GM12878 (cell line): ENCODE measurements at regions not wholly inside any gene's neighbourhood (a gene's known extent, or its start where the extent isn't known, plus 50 kb on each side); places are given as distances from the start of the nearest gene placed in this dataset.

ENCODE experiments used
- ATAC-seq: fragments of 200-7000 bp; cut with Tn5 transposase; 3 replicates; pipeline ENCODE4 v1.9.1; 2020; ENCODE audit warnings: mild to moderate bottlenecking, moderate library complexity
- BruUV-seq: library from RNA; stranded (reverse); fragments of 400-500 nt; replicated peaks from 2 replicates; lab custom pipeline; 2021; lab: Mats Ljungman, UMichigan
- CTCF ChIA-PET: fragments of 300-600 bp; sonication (Branson Sonifier 250); formaldehyde crosslinking; extraction: SDS; loops from one replicate; lab custom pipeline; 2021; ENCODE audit warnings: inconsistent platforms; lab: Yijun Ruan, JAX
- POLR2A ChIA-PET: fragments of 350-600 bp; formaldehyde crosslinking; extraction: SDS; loops from one replicate; lab custom pipeline; 2021; ENCODE audit warnings: inconsistent platforms; lab: Charles Lee
- RAD21 ChIA-PET: fragments of 300-600 bp; sonication (Branson Sonifier 250); formaldehyde crosslinking; loops from one replicate; lab custom pipeline; 2023; ENCODE audit warnings: antibody characterized with exemption; ENCODE audit not compliant: unreplicated experiment; lab: Charles Lee
- SMC1A ChIA-PET: fragments of 300-600 bp; sonication (Branson Sonifier 250); formaldehyde crosslinking; loops from one replicate; lab custom pipeline; 2023; ENCODE audit not compliant: unreplicated experiment, uncharacterized antibody; lab: Charles Lee
- DNase-seq: peaks from one replicate; pipeline ENCODE4 v3.0.0-alpha.2; 2011; ENCODE audit warnings: low read depth, low spot score
- FAIRE-seq: peaks from 3 replicates; lab custom pipeline; 2011; peaks lifted over from hg19 to GRCh38; lab: Jason Lieb, UNC
- H2AFZ ChIP-seq: 2 replicates; pipeline ENCODE4 v1.6.0; 2011; ENCODE audit warnings: low read depth, low read length, control low read depth; ENCODE audit not compliant: control insufficient read depth
- H3K27ac ChIP-seq: 2 replicates; pipeline ENCODE4 v1.5.1; 2011; ENCODE audit warnings: control low read depth; ENCODE audit not compliant: control insufficient read depth, insufficient read depth
- H3K27me3 ChIP-seq, 2 experiments: replicated peaks in 1 of 2; 2 replicates each; pipeline versions ENCODE4 v1.6.0 to v1.6.1; 2011; ENCODE audit warnings: low read length in 1 of 2; ENCODE audit not compliant: control insufficient read depth in 2 of 2, insufficient read depth in 2 of 2
- H3K36me3 ChIP-seq, 2 experiments: 2 replicates each; pipeline ENCODE4 v1.5.1; 2011; ENCODE audit warnings: low read length in 1 of 2; ENCODE audit not compliant: control insufficient read depth in 2 of 2, insufficient read depth in 2 of 2
- H3K4me1 ChIP-seq: 2 replicates; pipeline ENCODE4 v1.6.1; 2011; ENCODE audit warnings: mild to moderate bottlenecking, low read length, moderate library complexity, mixed read lengths; ENCODE audit not compliant: control insufficient read depth, insufficient read depth
- H3K4me2 ChIP-seq: 2 replicates; pipeline ENCODE4 v1.6.0; 2011; ENCODE audit warnings: control low read depth; ENCODE audit not compliant: control insufficient read depth, insufficient read depth
- H3K4me3 ChIP-seq: fragments of 200-600 bp; sonication (generic); 2 replicates; pipeline ENCODE4 v1.5.1; 2016
- H3K79me2 ChIP-seq: 2 replicates; pipeline ENCODE4 v1.6.0; 2011; ENCODE audit warnings: low read length; ENCODE audit not compliant: control insufficient read depth, insufficient read depth
- H3K9ac ChIP-seq: 2 replicates; pipeline ENCODE4 v1.8.0; 2011; ENCODE audit warnings: low read length, control low read depth, mixed read lengths; ENCODE audit not compliant: control insufficient read depth, insufficient read depth
- H3K9me3 ChIP-seq: replicated peaks from 3 replicates; pipeline ENCODE4 v1.5.1; 2011; ENCODE audit warnings: mild to moderate bottlenecking, low read length; ENCODE audit not compliant: control insufficient read depth, insufficient read depth
- H4K20me1 ChIP-seq: 2 replicates; pipeline ENCODE4 v1.6.0; 2011; ENCODE audit not compliant: control insufficient read depth, insufficient read depth
- EED ChIP-seq: sonication (generic); IDR thresholded peaks from 2 replicates; pipeline ENCODE4 v1.6.1; 2016; ENCODE audit warnings: antibody characterized with exemption, low read depth
- HCFC1 ChIP-seq: fragments of 150-350 bp; IDR thresholded peaks from 2 replicates; pipeline ENCODE4 v1.6.1; 2014; ENCODE audit warnings: low read length
- IKZF2 ChIP-seq, 2 experiments: fragments of 450-650 bp; IDR thresholded peaks; 2 replicates each; pipeline ENCODE4 v1.6.1; 2017; ENCODE audit warnings: mild to moderate bottlenecking in 2 of 2, moderate library complexity in 2 of 2
- IRF4 ChIP-seq: IDR thresholded peaks from 2 replicates; pipeline ENCODE4 v1.6.1; 2011; ENCODE audit warnings: low read depth, low read length
- KDM1A ChIP-seq: fragments of 200-600 bp; sonication (generic); IDR thresholded peaks from 2 replicates; pipeline ENCODE4 v1.6.1; 2016; ENCODE audit warnings: borderline replicate concordance
- PAX8 ChIP-seq: fragments of 450-650 bp; IDR thresholded peaks from 2 replicates; pipeline ENCODE4 v1.6.1; 2017; ENCODE audit warnings: mild to moderate bottlenecking, moderate library complexity
- RB1 ChIP-seq: fragments of 450-650 bp; formaldehyde crosslinking; IDR thresholded peaks from 2 replicates; pipeline ENCODE4 v1.6.1; 2017; ENCODE audit warnings: mild to moderate bottlenecking, borderline replicate concordance
- RFX5 ChIP-seq: IDR thresholded peaks from 2 replicates; pipeline ENCODE4 v1.6.1; 2011; ENCODE audit warnings: low read depth, low read length, improper control_type of control experiment
- SIX5 ChIP-seq: IDR thresholded peaks from 2 replicates; pipeline ENCODE4 v1.6.1; 2011; ENCODE audit warnings: mild to moderate bottlenecking, low read depth, low read length, moderate library complexity; ENCODE audit not compliant: severe bottlenecking
- TAF1 ChIP-seq: IDR thresholded peaks from 2 replicates; pipeline ENCODE4 v1.6.1; 2011; ENCODE audit warnings: mild to moderate bottlenecking, low read depth, low read length, borderline replicate concordance
- TCF12 ChIP-seq: IDR thresholded peaks from 2 replicates; pipeline ENCODE4 v1.6.1; 2011; ENCODE audit warnings: low read depth, mild to moderate bottlenecking, low read length
- ZNF207 ChIP-seq: fragments of 450-650 bp; IDR thresholded peaks from 2 replicates; pipeline ENCODE4 v1.6.1; 2014; ENCODE audit warnings: antibody characterized with exemption, mild to moderate bottlenecking, borderline replicate concordance
- ZZZ3 ChIP-seq: IDR thresholded peaks from 2 replicates; pipeline ENCODE4 v1.6.1; 2011; ENCODE audit warnings: low read depth; ENCODE audit not compliant: control insufficient read depth, insufficient read length
- WGBS: methylation state at CpG from one replicate; pipeline ENCODE4 v1.1.6; 2016; ENCODE audit warnings: low lambda C conversion rate; ENCODE audit not compliant: insufficient replicate concordance, insufficient coverage; ENCODE audit errors: missing lambda C conversion rate; 5-methylcytosine and 5-hydroxymethylcytosine counted together
- in situ Hi-C: fragments of 300-500 bp; cut with MboI; formaldehyde crosslinking; loops from 9 replicates; pipeline ENCODE4 v1.14.3; 2018; ENCODE audit warnings: mixed read lengths
- intact Hi-C: fragments of 100-400 bp; cut with micrococcal nuclease; formaldehyde crosslinking; loops from one replicate; pipeline ENCODE4 v1.14.2; 2022; ENCODE audit not compliant: unreplicated experiment
- TF ChIP-seq, protein P1 (sequence below): fragments of 450-650 bp; IDR thresholded peaks from 2 replicates; pipeline ENCODE4 v1.6.1; 2018; ENCODE audit warnings: borderline replicate concordance, mild to moderate bottlenecking; ENCODE audit not compliant: partially characterized antibody

DNA sequence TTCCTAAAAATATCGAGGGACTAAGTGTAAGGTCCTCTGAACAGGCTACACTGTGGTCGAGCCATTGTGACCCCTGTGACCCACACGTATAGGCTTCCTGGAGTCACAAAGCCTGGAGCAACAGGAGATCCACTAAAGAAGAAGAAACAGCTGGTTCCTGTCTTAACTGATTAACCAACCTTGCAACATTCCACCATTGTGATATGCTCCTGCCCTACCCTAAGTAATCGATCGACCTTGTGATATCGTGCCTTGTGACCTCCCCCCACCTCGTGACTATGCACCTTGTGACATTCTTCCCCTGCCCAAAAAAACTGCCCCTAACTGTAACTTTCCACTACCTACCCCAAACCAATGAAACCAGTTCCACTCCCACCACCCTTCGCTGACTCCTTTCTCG lies 304.6 kb upstream of the FAM78B start:
- no TSS peak for BruUV-seq
- ChIA-PET SMC1A (interaction anchor here (1.6 kb wide), 1 partner anchor 548 kb away, joined by 4 read pairs; no protein-coding TSS in a partner anchor), POLR2A (no interaction called here)
- FAIRE-seq, result no peak
- Histone ChIP-seq H3K4me1 (no peaks in the 10 kb centered on the region), H4K20me1 (no peaks in the 10 kb centered on the region), H3K36me3 (no peaks in the 10 kb centered on the region)
- TF ChIP-seq TCF12 (no peak), ZZZ3 (no peak), EED (no peak), IKZF2 (IDR thresholded peaks at IDR 0.05) (no peak), PAX8 (no peak), ZNF207 (no peak), RB1 (no peak), RFX5 (no peak), TAF1 (no peak), KDM1A (no peak), IRF4 (no peak), HCFC1 (no peak), SIX5 (no peak)
- TF ChIP-seq, protein P1, sequence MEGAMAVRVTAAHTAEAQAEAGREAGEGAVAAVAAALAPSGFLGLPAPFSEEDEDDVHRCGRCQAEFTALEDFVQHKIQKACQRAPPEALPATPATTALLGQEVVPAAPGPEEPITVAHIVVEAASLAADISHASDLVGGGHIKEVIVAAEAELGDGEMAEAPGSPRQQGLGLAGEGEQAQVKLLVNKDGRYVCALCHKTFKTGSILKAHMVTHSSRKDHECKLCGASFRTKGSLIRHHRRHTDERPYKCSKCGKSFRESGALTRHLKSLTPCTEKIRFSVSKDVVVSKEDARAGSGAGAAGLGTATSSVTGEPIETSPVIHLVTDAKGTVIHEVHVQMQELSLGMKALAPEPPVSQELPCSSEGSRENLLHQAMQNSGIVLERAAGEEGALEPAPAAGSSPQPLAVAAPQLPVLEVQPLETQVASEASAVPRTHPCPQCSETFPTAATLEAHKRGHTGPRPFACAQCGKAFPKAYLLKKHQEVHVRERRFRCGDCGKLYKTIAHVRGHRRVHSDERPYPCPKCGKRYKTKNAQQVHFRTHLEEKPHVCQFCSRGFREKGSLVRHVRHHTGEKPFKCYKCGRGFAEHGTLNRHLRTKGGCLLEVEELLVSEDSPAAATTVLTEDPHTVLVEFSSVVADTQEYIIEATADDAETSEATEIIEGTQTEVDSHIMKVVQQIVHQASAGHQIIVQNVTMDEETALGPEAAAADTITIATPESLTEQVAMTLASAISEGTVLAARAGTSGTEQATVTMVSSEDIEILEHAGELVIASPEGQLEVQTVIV, result no peak
- TF ChIP-seq, all 136 proteins: peak for 0
- ChIA-PET CTCF (interaction anchor here (1.1 to 1.3 kb wide), 2 partner anchors 9 to 547 kb away, joined by 3 to 4 read pairs; no protein-coding TSS in a partner anchor), RAD21 (no interaction called here)
- Histone ChIP-seq H3K4me3 (no peak overlapping the region), H3K27me3 (no peaks in the 10 kb centered on the region), H3K4me2 (no peak overlapping the region), H3K27ac (no peak overlapping the region), H3K79me2 (no peaks in the 10 kb centered on the region), H3K9ac (no peak overlapping the region), H3K9me3 (no peaks in the 10 kb centered on the region), H2AFZ (no peak overlapping the region)
- no peak for ATAC-seq
- intact Hi-C loops, result loop anchor here (10.0 kb wide), 2 partner anchors 307 to 757 kb away; partner anchors contain the start of gene FAM78B
- no peak for DNase-seq
- in situ Hi-C loops, result no loop called here
- 57% methylated on average over 9 of the region's 9 CpGs for WGBS
